HepG2 (cell line): ENCODE measurements at regions not wholly inside any gene's neighbourhood (a gene's known extent, or its start where the extent isn't known, plus 50 kb on each side); places are given as distances from the start of the nearest gene placed in this dataset.

Source experiments
- ATAC-seq: fragments of 200-7000 bp; cut with Tn5 transposase; 3 replicates; pipeline ENCODE4 v1.9.1; 2020; ENCODE audit warnings: mild to moderate bottlenecking, moderate library complexity
- BruUV-seq: library from RNA; stranded (reverse); fragments of 400-500 nt; replicated peaks from 2 replicates; lab custom pipeline; 2021; lab: Mats Ljungman, UMichigan
- CTCF ChIA-PET: fragments of 300-600 bp; formaldehyde crosslinking; extraction: SDS; loops from one replicate; lab custom pipeline; 2021; ENCODE audit warnings: low total read pairs, inconsistent platforms, low intra/inter-chr PET ratio; lab: Yijun Ruan, JAX
- POLR2A ChIA-PET: fragments of 350-600 bp; sonication (Branson Sonifier 250); formaldehyde crosslinking; loops from one replicate; lab custom pipeline; 2020; ENCODE audit warnings: antibody characterized with exemption, inconsistent platforms; lab: Yijun Ruan, JAX
- DNase-seq: peaks from one replicate; pipeline ENCODE4 v3.0.0-alpha.2; 2015; ENCODE audit warnings: low spot score
- FAIRE-seq: peaks from 3 replicates; lab custom pipeline; 2011; peaks lifted over from hg19 to GRCh38; lab: Jason Lieb, UNC
- H2AFZ ChIP-seq: one replicate; pipeline ENCODE4 v1.6.1; 2011; ENCODE audit warnings: low read length, inconsistent platforms
- H3K27ac ChIP-seq: fragments of 300-600 bp; 3 replicates; pipeline ENCODE4 v1.8.0; 2011; ENCODE audit warnings: mixed run types, mild to moderate bottlenecking, mixed read lengths, low read length, inconsistent platforms; ENCODE audit not compliant: insufficient read depth; ENCODE audit errors: extremely low read length
- H3K27me3 ChIP-seq, 2 experiments: fragments of 200-600 bp in 1 of 2; 2 replicates in 1 of 2; 3 replicates in 1 of 2; pipeline versions ENCODE4 v1.6.0 to v1.8.0; 2011; ENCODE audit warnings: low read length in 2 of 2, mild to moderate bottlenecking in 2 of 2, moderate library complexity in 2 of 2, inconsistent platforms in 1 of 2; ENCODE audit not compliant: insufficient read depth in 2 of 2, control insufficient read depth in 1 of 2
- H3K36me3 ChIP-seq, 2 experiments: fragments of 200-600 bp in 1 of 2; replicated peaks in 1 of 2; 2 replicates in 1 of 2; 3 replicates in 1 of 2; pipeline versions ENCODE4 v1.5.1 to v1.8.0; 2011; ENCODE audit warnings: low read length in 2 of 2, inconsistent platforms in 1 of 2; ENCODE audit not compliant: insufficient read depth in 2 of 2, control insufficient read depth in 1 of 2
- H3K4me1 ChIP-seq: 2 replicates; pipeline ENCODE4 v1.5.1; 2012; ENCODE audit warnings: low read length, inconsistent platforms; ENCODE audit not compliant: insufficient read depth
- H3K4me2 ChIP-seq: 2 replicates; pipeline ENCODE4 v1.6.0; 2011; ENCODE audit warnings: low read depth, low read length, inconsistent platforms
- H3K4me3 ChIP-seq, 3 experiments: fragments of 200-600 bp in 1 of 3; sonication (generic), shearing (Covaris generic) in 1 of 3; replicated peaks in 1 of 3; 2 replicates each; pipeline ENCODE4 v1.5.1; 2011 to 2016; ENCODE audit warnings: low read length in 3 of 3, inconsistent platforms in 2 of 3, low read depth in 2 of 3, mild to moderate bottlenecking in 2 of 3, control low read depth in 1 of 3, mixed read lengths in 1 of 3; ENCODE audit not compliant: insufficient read depth in 1 of 3
- H3K79me2 ChIP-seq: one replicate; pipeline ENCODE4 v1.6.1; 2011; ENCODE audit warnings: low read length, inconsistent platforms; ENCODE audit not compliant: insufficient read depth
- H3K9ac ChIP-seq: 2 replicates; pipeline ENCODE4 v1.6.0; 2011; ENCODE audit warnings: mild to moderate bottlenecking, low read depth, low read length, inconsistent platforms; ENCODE audit not compliant: insufficient read depth
- H3K9me3 ChIP-seq: 2 replicates; pipeline ENCODE4 v1.5.1; 2012; ENCODE audit warnings: mild to moderate bottlenecking, low read length
- H4K20me1 ChIP-seq: 2 replicates; pipeline ENCODE4 v1.6.0; 2011; ENCODE audit warnings: inconsistent platforms, mild to moderate bottlenecking, low read length, moderate library complexity; ENCODE audit not compliant: insufficient read depth
- BCL6 ChIP-seq: IDR thresholded peaks from 2 replicates; pipeline ENCODE4 v1.6.1; 2016; ENCODE audit warnings: missing genetic modification reagents, missing compliant biosample characterization
- CBX5 ChIP-seq: sonication (generic); formaldehyde crosslinking; IDR thresholded peaks from 2 replicates; pipeline ENCODE4 v1.4.0; 2020; ENCODE audit warnings: missing genetic modification reagents, borderline replicate concordance
- CCDC6 ChIP-seq: sonication (generic); formaldehyde crosslinking; IDR thresholded peaks from 2 replicates; pipeline ENCODE4 v1.8.1; 2022; ENCODE audit warnings: mild to moderate bottlenecking, missing genetic modification reagents, moderate library complexity
- DRAP1 ChIP-seq: IDR thresholded peaks from 2 replicates; pipeline ENCODE4 v1.6.1; 2016; ENCODE audit warnings: missing genetic modification reagents, missing compliant biosample characterization
- GRHL1 ChIP-seq: sonication (generic); formaldehyde crosslinking; conservative IDR thresholded peaks from 2 replicates; pipeline ENCODE4 v1.8.0; 2022; ENCODE audit warnings: missing genetic modification reagents
- HOXD1 ChIP-seq: sonication (generic); formaldehyde crosslinking; IDR thresholded peaks from 2 replicates; pipeline ENCODE4 v1.5.0; 2020; ENCODE audit warnings: missing genetic modification reagents
- KDM5A ChIP-seq: fragments of 200-600 bp; sonication (generic); IDR thresholded peaks from 2 replicates; pipeline ENCODE4 v1.7.0; 2018; ENCODE audit warnings: antibody characterized with exemption, mild to moderate bottlenecking, low read length, borderline replicate concordance
- PHB2 ChIP-seq: fragments of 450-650 bp; IDR thresholded peaks from 2 replicates; pipeline ENCODE4 v1.6.1; 2018; ENCODE audit not compliant: partially characterized antibody
- RARA ChIP-seq: IDR thresholded peaks from 2 replicates; pipeline ENCODE4 v1.6.1; 2016; ENCODE audit warnings: missing genetic modification reagents, missing compliant biosample characterization
- TFE3 ChIP-seq: IDR thresholded peaks from 2 replicates; pipeline ENCODE4 v1.6.1; 2016
- YEATS4 ChIP-seq: sonication (generic); formaldehyde crosslinking; IDR thresholded peaks from 2 replicates; pipeline ENCODE4 v1.4.0; 2020; ENCODE audit warnings: missing genetic modification reagents, borderline replicate concordance
- ZNF138 ChIP-seq: sonication (generic); formaldehyde crosslinking; IDR thresholded peaks from 2 replicates; pipeline ENCODE4 v1.5.0; 2020; ENCODE audit warnings: mild to moderate bottlenecking, low read depth, missing genetic modification reagents
- ZNF740 ChIP-seq: sonication (generic); formaldehyde crosslinking; IDR thresholded peaks from 2 replicates; pipeline ENCODE4 v1.4.0; 2020; ENCODE audit warnings: missing genetic modification reagents
- ZUFSP ChIP-seq: sonication (generic); formaldehyde crosslinking; IDR thresholded peaks from 2 replicates; pipeline ENCODE4 v1.9.0; 2021; ENCODE audit warnings: missing genetic modification reagents, mild to moderate bottlenecking, borderline replicate concordance
- WGBS: methylation state at CpG from one replicate; pipeline ENCODE4 v1.1.6; 2017; ENCODE audit warnings: low lambda C conversion rate; 5-methylcytosine and 5-hydroxymethylcytosine counted together
- in situ Hi-C: cut with HindIII; loops from 2 replicates; pipeline ENCODE4 v1.10.0; 2017; ENCODE audit warnings: low pct_unique_long_range_greater_than_20kb; ENCODE audit not compliant: extremely low pct_ligation_motif_present
- intact Hi-C: fragments of 100-400 bp; cut with micrococcal nuclease; formaldehyde crosslinking; loops from one replicate; pipeline ENCODE4 v1.10.0; 2022; ENCODE audit not compliant: unreplicated experiment

- H3K4me1 ChIP-seq: peaks cover 10% of the 10 kb centered on the region
- CTCF ChIA-PET: no interaction called here
- H3K9ac ChIP-seq: no peak overlapping the region
- H3K27me3 ChIP-seq: no peaks in the 10 kb centered on the region
- no peak overlapping the region for H3K27ac ChIP-seq
- H3K4me3 ChIP-seq: no peak overlapping the region
- DNase-seq: no peak
- intact Hi-C loops: no loop called here
- H3K79me2 ChIP-seq: no peaks in the 10 kb centered on the region
- no peak overlapping the region for H2AFZ ChIP-seq
- H3K36me3 ChIP-seq: no peaks in the 10 kb centered on the region
- H3K9me3 ChIP-seq: no peaks in the 10 kb centered on the region
- TF ChIP-seq RARA (CRISPR knock-in tag) (0 out of 2 replicates have a peak, but pooled peaks have one; percentile 21), KDM5A (0 out of 2 replicates have a peak, but pooled peaks have one; percentile 31), ZNF138 (CRISPR knock-in tag) (no peak), DRAP1 (no peak), BCL6 (CRISPR knock-in tag) (peak; percentile 80)
- TF ChIP-seq, all 625 proteins: peak for 3
- no peak for FAIRE-seq
- 0% methylated on average over 1 of the region's 1 CpG for WGBS
- Histone ChIP-seq H3K4me2 (no peak overlapping the region), H4K20me1 (no peaks in the 10 kb centered on the region)
- POLR2A ChIA-PET: no interaction called here
- ATAC-seq: no peak
- no TSS peak for BruUV-seq
- in situ Hi-C loops: no loop called here
These were observed 68.0 kb upstream of the HIVEP1 start for GRCh38 chr6:11944111-11944510.

GRCh38 chr6:11943060-11943459, 69.1 kb upstream of the HIVEP1 start:
- no peaks in the 10 kb centered on the region for H4K20me1 ChIP-seq
- ChIA-PET POLR2A (no interaction called here), CTCF (no interaction called here)
- peaks cover 10% of the 10 kb centered on the region for H3K4me1 ChIP-seq
- ATAC-seq (no peak), DNase-seq (no peak), FAIRE-seq (no peak)
- no peak overlapping the region for H3K4me3 ChIP-seq
- H2AFZ ChIP-seq: no peak overlapping the region
- intact Hi-C loops: no loop called here
- H3K27ac ChIP-seq: no peak overlapping the region
- H3K4me2 ChIP-seq: no peak overlapping the region
- no TSS peak for BruUV-seq
- 76% methylated on average over 5 of the region's 5 CpGs for WGBS
- no peak overlapping the region for H3K9ac ChIP-seq
- no peaks in the 10 kb centered on the region for H3K9me3 ChIP-seq
- H3K79me2 ChIP-seq: no peaks in the 10 kb centered on the region
- H3K36me3 ChIP-seq: no peaks in the 10 kb centered on the region
- in situ Hi-C loops: no loop called here
- H3K27me3 ChIP-seq: no peaks in the 10 kb centered on the region
- TF ChIP-seq YEATS4 (CRISPR knock-in tag): no peak
- TF ChIP-seq CCDC6 (CRISPR knock-in tag): no peak
- no peak for TF ChIP-seq ZNF740 (CRISPR knock-in tag)
- TF ChIP-seq ZUFSP: no peak
- TF ChIP-seq HOXD1 (CRISPR knock-in tag): no peak
- TF ChIP-seq CBX5 (CRISPR knock-in tag): no peak
- TF ChIP-seq TFE3 (CRISPR knock-in tag): no peak
- no peak for TF ChIP-seq GRHL1 (CRISPR knock-in tag)
- no peak for TF ChIP-seq PHB2
